ENCODE measurements at regions not wholly inside any gene's neighbourhood (a gene's known extent, or its start where the extent isn't known, plus 50 kb on each side); places are given as distances from the start of the nearest gene placed in this dataset.

DNA sequence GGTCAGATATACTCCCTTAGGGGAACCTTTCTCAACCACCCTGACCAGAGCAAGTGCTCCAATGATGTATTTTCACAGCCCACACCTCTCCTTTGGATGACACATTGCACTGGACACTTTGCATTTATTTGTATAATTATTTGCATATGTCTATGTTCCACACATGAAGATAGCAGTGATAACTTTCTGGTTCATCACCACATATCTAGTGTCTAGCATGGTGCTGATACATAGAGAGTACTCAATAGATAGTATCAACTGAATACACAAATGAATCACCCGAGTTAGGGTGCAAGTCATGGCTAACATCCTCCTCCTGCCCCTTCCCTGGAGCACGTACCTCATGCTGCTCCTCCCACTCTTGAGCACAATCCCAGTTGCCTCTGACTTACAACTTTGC lies 617.6 kb downstream of the EBF1 start:
- no peak for DNase-seq (ENCODE audit: low spot score)

- DNase-seq (ENCODE audit: low spot score): no peak
These were observed 619.2 kb upstream of the CLINT1 start for GRCh38 chr5:158478139-158478538.

- no peak for DNase-seq (ENCODE audit: low spot score)
These were observed 618.3 kb upstream of the CLINT1 start for GRCh38 chr5:158477214-158477613.

DNA sequence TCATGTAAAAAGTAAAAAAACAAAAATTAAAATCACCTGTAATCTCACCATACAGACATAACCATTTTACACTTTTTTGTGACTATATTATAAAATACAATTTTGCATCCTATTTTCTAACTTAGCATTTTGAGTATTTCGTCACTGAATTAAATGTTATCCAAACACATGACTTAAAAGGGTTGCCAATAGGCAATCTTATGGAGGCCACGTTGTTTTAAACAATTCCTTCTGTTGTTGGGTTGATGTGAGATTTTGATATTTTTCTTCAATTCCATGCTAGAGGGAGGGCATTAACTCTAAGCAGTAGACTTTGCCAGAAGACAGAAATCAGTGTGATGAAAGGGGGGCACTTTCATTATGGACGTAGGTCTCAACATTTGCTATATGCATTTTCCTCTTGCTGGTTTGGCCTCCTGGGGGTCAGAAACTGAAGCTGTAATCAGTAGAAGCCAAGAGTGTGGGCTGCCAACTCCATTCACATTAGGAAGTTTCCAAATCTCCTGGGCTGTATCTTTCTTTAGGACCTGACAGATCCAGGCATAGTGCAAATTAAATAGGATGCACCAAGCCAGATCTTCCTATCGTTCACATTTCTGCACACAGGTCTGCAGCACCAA lies 614.2 kb upstream of the CLINT1 start:
- no peak for DNase-seq (ENCODE audit: low spot score)

- no peak for DNase-seq (ENCODE audit: low spot score)
These were observed 612.6 kb upstream of the CLINT1 start for GRCh38 chr5:158471535-158471924.

DNA sequence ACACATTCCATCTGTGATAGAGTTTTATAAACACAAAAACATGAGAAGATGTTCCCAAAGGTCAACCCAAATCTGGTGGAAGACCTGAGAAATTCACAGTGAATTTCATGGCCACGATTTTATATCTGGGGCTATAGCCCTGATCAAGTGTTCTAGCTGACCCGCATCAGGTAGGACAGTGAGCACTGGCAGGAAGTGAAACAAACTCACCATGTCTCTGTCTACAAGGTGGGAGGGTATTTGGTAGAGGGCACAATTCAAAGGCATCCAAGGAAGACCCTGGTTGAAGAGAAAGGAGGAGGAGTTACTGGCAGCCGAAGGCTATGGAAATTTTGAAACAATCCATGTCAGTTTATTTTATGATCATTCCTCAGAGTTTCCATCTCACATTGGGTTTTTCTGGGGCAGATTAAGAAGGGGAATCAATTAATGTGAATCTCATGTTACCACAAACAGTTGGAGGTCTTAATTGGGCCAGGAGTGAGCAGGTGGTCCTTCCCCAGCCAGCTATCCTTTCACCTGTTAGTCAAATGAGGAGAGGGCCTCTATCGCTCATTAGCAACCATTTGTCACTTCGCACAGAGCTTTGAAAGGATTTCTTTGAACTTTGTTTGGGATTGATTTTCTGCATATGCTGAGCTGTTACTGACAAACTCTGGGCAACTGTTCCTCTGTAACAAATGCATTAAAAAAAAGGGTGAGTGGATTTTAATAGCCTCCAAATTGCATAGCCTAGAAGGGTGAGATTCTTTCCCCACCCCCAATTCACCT lies 612.0 kb upstream of the CLINT1 start:
- DNase-seq (ENCODE audit: low spot score): no peak

DNA sequence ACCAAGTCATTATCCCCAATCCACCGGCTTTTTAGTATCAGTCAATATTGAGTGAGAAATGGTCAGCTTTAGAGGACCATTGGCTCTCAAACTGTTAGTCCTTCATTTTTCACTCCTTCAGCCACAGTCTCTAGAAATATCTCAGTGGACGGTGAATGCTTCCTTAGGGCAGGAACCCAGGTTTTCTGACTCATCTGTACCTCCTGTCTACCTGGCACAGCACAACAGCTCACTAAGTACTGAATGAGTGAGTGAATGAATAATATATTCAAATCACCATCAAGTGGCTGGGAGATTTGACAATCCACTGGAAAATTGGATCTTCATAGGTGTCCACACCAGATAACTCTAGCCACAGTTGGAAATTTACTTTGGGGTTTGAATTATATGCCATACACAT lies 609.5 kb upstream of the CLINT1 start:
- DNase-seq (ENCODE audit: low spot score): no peak

GRCh38 chr5:158466191-158466590 lies 607.2 kb upstream of the CLINT1 start:
- DNase-seq (ENCODE audit: low spot score): no peak

DNA sequence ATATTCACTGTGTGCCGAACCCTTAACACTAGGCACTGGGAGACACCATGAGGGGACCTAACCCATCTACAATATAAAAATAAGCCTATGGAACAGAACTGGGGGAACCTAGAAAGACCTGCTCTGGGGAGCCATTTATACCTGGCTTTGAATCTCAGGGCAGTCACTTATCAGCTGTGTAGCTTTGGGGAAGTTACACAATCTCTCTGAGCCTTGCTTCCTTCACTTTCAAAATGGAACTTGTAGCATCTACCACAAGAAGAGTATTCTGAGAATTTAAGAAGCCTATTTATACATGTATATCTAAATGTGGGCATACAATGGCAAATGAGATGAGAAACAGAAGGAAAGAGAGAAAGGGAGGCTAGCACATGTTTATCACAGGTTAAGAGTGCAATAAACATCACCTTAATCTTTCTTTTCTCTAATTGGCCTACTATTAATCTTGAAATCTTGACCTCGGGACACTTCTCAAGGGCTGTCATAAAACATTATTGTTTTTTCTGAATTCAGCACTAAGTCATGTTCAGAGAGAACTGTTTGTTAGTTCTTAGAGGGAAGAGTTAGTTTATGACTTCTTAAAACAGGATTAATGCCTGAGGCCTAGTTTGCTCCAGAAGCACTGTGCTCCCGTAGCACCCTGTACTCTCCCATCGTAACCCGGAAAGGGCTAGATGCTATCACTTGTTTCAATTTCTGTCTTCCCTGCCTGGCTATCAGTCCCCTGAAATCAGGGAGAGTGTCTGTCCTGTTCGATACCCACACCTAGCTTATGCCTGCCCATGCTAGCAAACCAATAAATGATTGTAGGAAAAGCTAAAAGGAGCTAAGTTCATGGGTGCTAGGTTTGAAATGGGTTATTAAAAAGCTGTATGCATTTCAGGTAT lies 606.4 kb upstream of the CLINT1 start:
- DNase-seq (ENCODE audit: low spot score): no peak

DNA sequence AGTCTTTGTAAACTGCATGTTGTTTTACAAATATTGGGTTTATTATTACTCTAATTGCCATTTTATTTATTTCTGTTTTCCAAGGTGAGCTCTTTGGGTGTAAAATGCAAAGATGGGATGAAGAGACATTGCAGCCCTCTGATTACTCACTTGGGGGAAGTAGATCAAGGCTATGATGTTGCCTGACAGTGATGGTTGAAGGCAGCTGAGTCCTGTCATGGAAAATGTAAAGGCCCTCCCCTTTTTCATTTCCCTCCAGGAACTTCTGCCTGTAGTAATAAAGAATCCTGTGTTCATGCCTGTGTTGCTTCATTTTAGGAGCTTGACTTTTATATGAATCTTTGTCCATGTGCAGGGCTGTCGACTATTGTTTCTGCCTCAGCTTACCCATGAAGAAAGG lies 605.4 kb upstream of the CLINT1 start:
- DNase-seq (ENCODE audit: low spot score): no peak

GRCh38 chr5:158463938-158464337 lies 605.0 kb upstream of the CLINT1 start:
- DNase-seq (ENCODE audit: low spot score): no peak

DNA sequence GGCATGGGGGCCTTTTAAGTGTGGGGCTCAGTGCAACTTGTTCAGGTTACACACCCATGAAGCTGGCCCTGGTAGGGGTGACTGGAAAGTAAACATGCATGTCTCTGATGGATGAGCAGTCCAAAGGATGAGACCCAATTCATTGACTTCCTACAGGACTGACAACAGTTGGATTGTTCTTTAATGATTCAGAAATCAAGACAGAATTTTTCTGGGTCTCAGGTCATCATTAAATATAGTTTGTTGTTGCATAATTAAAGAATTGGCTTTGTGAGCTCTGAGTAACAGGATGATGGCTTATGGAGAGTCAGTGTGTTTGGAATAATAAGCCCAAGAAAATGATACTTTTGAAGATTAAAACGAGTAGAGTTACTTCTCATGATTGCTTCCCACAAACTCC lies 604.2 kb upstream of the CLINT1 start:
- DNase-seq (ENCODE audit: low spot score): no peak

DNA sequence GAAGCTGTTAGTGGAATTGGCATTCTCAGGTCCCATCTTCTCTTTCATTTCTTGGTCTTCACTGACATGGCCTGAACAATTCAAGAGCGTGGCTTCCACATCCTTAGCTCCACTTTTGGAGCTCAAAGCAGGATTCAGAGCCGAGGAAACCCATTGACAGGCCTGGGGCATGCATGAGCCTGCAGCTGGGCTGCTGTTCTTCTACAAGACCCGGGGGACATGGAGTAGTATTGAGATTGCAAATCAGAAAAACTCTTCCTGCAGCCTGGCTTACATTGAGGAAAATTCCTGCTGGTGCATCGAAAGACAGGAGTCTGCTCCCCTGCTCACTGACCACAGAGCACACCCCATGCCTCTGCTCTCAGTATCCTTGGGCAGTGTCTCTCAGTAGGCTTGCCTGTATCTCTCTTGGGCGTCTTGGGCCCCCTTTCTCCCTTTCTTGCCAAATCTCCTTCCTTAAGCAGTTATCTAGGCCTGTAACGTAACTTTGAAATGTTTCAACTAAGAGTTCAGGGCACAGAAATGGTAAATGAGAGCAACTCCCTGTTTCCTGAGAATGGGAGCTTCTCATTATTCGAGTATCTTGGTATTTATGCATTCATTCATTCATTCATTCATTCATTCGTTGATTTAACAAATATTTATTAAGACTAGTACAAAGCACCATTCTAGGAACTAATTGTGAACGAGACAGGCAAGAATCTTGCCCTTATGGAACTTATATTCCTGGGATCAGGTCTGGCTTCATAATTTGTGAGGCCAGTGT lies 603.6 kb upstream of the CLINT1 start:
- DNase-seq (ENCODE audit: low spot score): no peak

GRCh38 chr5:158461240-158461854 lies 602.4 kb upstream of the CLINT1 start:
- DNase-seq (ENCODE audit: low spot score): no peak

DNA sequence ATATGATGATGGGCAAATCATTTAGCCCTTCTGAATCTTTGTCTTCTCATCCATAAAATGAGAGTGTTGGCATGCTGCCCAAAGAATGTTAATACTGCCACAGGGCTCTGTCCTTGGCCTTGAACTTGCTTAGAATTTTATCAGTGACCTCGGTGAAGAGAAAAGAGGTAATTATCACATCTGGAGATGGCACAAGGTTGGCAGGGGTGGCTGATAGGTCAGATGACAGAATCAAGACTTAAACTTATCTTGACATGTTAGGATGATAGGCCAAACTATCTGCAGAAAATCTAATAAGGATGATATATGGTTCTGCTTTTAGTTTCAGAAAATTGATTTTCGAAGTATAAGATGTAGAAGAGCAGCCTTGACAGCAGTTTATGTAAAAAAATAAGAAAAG lies 599.1 kb upstream of the CLINT1 start:
- no peak for DNase-seq (ENCODE audit: low spot score)

DNA sequence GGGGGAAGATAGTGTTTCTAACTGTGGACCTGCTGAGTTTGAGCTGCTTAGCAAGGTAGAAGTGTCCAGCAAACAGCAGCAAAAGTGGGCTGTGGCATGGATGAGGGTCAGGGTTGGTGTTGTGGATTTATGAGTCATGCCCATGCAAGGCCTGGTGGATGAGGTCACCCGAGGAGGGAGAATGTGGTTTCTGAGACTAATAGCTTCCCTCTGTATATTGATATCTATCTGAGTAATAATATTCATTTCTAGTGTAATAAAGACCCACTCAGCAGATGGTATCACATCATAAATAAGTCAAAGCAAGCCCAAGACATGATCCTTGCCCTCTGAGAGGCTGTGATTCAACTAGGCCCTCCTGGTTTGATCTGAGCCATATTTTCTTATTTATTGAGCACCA lies 597.8 kb upstream of the CLINT1 start:
- DNase-seq (ENCODE audit: low spot score): peak; percentile 61

GRCh38 chr5:158456241-158456640 lies 597.3 kb upstream of the CLINT1 start:
- no peak for DNase-seq (ENCODE audit: low spot score)

DNA sequence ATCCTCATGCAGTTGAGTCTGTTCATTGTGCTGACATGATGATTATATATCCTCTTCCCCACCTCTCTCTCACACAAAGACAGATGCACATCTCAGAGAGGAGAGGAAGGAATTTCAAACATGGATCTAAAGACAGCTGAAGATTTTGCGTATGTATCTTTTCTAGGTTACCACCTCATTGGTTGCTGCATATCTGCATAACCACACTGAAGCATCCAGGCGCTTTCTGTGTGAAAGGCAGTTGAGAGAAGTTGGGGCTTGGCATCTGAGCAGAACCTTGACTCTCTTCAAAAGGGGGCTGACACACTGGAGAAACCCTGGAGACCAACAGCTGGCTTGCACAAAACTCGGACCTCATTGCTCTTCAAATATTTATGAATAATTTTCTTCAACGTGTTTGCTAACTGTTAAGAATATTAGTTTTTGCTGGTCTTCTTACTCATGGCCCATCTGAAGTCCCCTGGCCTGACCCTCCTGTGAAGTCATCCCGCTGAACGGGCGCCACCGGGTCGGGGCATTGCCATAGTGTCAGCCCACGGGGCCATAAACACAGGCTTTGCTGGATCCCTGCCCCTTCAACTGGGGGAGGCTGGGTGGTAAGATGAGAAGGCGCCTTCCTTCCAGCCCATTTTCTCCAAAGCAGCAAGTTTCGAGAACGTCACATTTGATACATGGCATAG lies 593.2 kb upstream of the CLINT1 start:
- DNase-seq (ENCODE audit: low spot score): no peak

GRCh38 chr5:158451203-158451992 lies 592.5 kb upstream of the CLINT1 start:
- no peak for DNase-seq (ENCODE audit: low spot score)

- no peak for DNase-seq (ENCODE audit: low spot score)
These were observed 591.8 kb upstream of the CLINT1 start for GRCh38 chr5:158450751-158451171.
